A673 (cell line): ENCODE measurements at regions not wholly inside any gene's neighbourhood (a gene's known extent, or its start where the extent isn't known, plus 50 kb on each side); places are given as distances from the start of the nearest gene placed in this dataset.

ENCODE experiments used
- CTCF ChIP-seq: fragments of 300-800, 200-600 bp; sonication (generic); conservative IDR thresholded peaks from 2 replicates; pipeline ENCODE4 v1.5.1; 2017; ENCODE audit warnings: low read depth, mild to moderate bottlenecking, antibody characterized with exemption, low read length, moderate library complexity, mixed read lengths
- EZH2 ChIP-seq: fragments of 200-600 bp; sonication (generic); IDR thresholded peaks from 2 replicates; pipeline ENCODE4 v1.6.1; 2017; ENCODE audit warnings: borderline replicate concordance, low read depth, mild to moderate bottlenecking, mixed read lengths, antibody characterized with exemption, low read length; ENCODE audit not compliant: poor library complexity, severe bottlenecking

- TF ChIP-seq CTCF: no peak
- TF ChIP-seq EZH2: no peak
Observed at GRCh38 chr3:76495216-76495615, 544.7 kb upstream of the ROBO2 start.
